ENCODE measurements at regions not wholly inside any gene's neighbourhood (a gene's known extent, or its start where the extent isn't known, plus 50 kb on each side); places are given as distances from the start of the nearest gene placed in this dataset.
"Not testable (repeated sequence)": the region's sequence is repeated elsewhere in the genome, so short reads cannot be mapped to it uniquely, and the experiment has no call there.

GRCh38 chr6:144896871-144897270, 611.7 kb downstream of the UTRN start:
- no peak for FAIRE-seq

GRCh38 chr6:144897441-144897921, 612.3 kb downstream of the UTRN start:
- FAIRE-seq, result no peak

- FAIRE-seq, result no peak
Measured at GRCh38 chr6:144898052-144898689, 613.0 kb downstream of the UTRN start.

GRCh38 chr6:144898741-144899140, 613.6 kb downstream of the UTRN start:
- FAIRE-seq, result no peak

GRCh38 chr6:144899161-144899560, 614.0 kb downstream of the UTRN start:
- FAIRE-seq, result no peak

GRCh38 chr6:144901412-144901811, 616.3 kb downstream of the UTRN start:
- no peak for FAIRE-seq

- no peak for FAIRE-seq
Measured at GRCh38 chr6:144908004-144908403, 622.9 kb downstream of the UTRN start.

- no peak for FAIRE-seq
Measured at GRCh38 chr6:144909753-144910285, 624.7 kb downstream of the UTRN start.

- no peak for FAIRE-seq
Measured at GRCh38 chr6:144911322-144911721, 626.2 kb downstream of the UTRN start.

- FAIRE-seq, result peak; percentile 78
Measured at GRCh38 chr6:144912474-144912873, 627.3 kb downstream of the UTRN start.

GRCh38 chr6:144918073-144918472, 632.9 kb downstream of the UTRN start:
- no peak for FAIRE-seq

- no peak for FAIRE-seq
Measured at GRCh38 chr6:144919560-144919959, 634.4 kb downstream of the UTRN start.

- no peak for FAIRE-seq
Measured at GRCh38 chr6:144920391-144920961, 635.3 kb downstream of the UTRN start.

GRCh38 chr6:144921206-144921975, 636.3 kb downstream of the UTRN start:
- FAIRE-seq, result no peak

GRCh38 chr6:144922120-144922722, 637.1 kb downstream of the UTRN start:
- FAIRE-seq, result no peak

GRCh38 chr6:144922771-144923490, 637.8 kb downstream of the UTRN start:
- FAIRE-seq, result not testable (repeated sequence)

GRCh38 chr6:144923491-144923787, 638.3 kb downstream of the UTRN start:
- not testable (repeated sequence) for FAIRE-seq

- FAIRE-seq, result no peak
Measured at GRCh38 chr6:144928847-144929246, 643.7 kb downstream of the UTRN start.

GRCh38 chr6:144929262-144929661, 644.1 kb downstream of the UTRN start:
- no peak for FAIRE-seq

GRCh38 chr6:144931172-144932035, 646.3 kb downstream of the UTRN start:
- FAIRE-seq, result no peak

- no peak for FAIRE-seq
Measured at GRCh38 chr6:144932621-144933020, 647.5 kb downstream of the UTRN start.

GRCh38 chr6:144935181-144935580, 650.0 kb downstream of the UTRN start:
- peak; percentile 48 for FAIRE-seq
